ENCODE measurements at regions not wholly inside any gene's neighbourhood (a gene's known extent, or its start where the extent isn't known, plus 50 kb on each side); places are given as distances from the start of the nearest gene placed in this dataset.

DNA sequence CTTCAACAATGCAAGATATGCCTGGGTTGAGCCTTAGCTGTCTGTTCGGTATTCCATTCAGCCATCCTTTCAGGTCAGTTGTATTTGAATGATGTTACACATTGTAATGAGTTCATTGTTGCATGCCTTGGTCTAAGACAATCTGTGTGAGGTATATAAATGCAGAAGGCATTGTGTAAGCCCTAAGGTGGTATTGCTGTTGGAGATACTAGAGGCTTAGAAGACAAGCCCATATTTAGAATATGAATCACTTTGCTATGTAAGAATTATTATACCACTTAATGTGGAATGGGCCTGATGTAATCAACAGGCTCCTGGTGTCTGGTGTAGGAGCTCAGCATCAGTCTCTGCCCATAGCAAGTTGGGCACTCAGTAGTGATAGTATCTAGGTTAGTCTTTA is 473.4 kb upstream of the GNPDA2 start:
- no peak overlapping the region for H3K27ac Mint-ChIP-seq
- intact Hi-C loops (cut with micrococcal nuclease) = no loop called here
- H3K27me3 Mint-ChIP-seq (ENCODE audit: low read depth) = no peaks in the 10 kb centered on the region
- H3K36me3 Mint-ChIP-seq (ENCODE audit: low read depth) = no peaks in the 10 kb centered on the region
- H3K4me1 Mint-ChIP-seq (ENCODE audit: low read depth) = no peaks in the 10 kb centered on the region
- no peak overlapping the region for H3K4me3 Mint-ChIP-seq (ENCODE audit: low read depth)
- DNase-seq (ENCODE audit: low spot score) = no peak
- H3K9me3 Mint-ChIP-seq = peaks cover 11% of the 10 kb centered on the region

DNA sequence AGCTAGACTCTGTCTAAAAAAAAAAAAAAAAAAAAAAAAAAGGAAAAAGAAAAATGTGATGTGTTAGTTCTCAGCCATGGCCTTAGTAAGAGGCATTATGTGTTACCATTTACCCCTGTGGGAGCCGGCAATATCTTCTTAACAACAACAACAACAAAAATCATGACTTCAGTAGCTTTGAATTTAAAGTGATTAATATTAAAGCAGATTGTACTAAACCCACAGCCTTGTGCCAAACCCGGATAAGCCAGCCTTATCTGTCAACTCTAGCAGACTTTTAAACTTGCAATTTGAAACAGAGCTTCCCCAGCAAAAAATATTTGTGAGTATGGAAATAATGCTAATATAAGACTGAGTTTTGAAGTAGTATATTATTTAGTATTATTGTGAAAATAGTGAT is 462.1 kb upstream of the GNPDA2 start:
- Mint-ChIP-seq H3K36me3 (ENCODE audit: low read depth) (no peaks in the 10 kb centered on the region), H3K27me3 (ENCODE audit: low read depth) (no peaks in the 10 kb centered on the region), H3K4me3 (ENCODE audit: low read depth) (no peak overlapping the region), H3K27ac (no peak overlapping the region), H3K4me1 (ENCODE audit: low read depth) (no peaks in the 10 kb centered on the region), H3K9me3 (peaks cover 16% of the 10 kb centered on the region)
- no peak for DNase-seq (ENCODE audit: low spot score)
- intact Hi-C loops (cut with micrococcal nuclease) = no loop called here

DNA sequence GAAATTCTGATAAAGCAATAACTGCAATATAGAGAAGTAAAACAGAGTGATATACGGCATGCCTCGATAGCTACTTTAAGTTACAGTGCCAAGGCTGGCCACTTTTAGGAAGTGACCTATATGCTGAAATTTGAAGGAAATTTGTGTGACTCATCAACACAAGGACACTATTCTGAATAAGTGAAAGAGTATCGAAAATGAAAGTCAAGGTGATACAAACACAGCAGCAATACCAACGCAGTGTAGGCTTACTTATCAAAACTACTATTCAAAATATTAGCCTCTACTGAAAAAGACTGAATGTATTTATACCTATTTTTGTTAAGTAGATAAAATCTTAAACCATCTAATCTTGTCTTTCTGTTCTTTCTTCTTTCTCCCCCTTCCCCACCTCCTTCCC is 459.9 kb upstream of the GNPDA2 start:
- intact Hi-C loops (cut with micrococcal nuclease) = no loop called here
- no peaks in the 10 kb centered on the region for H3K36me3 Mint-ChIP-seq (ENCODE audit: low read depth)
- DNase-seq (ENCODE audit: low spot score) = no peak
- no peak overlapping the region for H3K4me3 Mint-ChIP-seq (ENCODE audit: low read depth)
- no peaks in the 10 kb centered on the region for H3K27me3 Mint-ChIP-seq (ENCODE audit: low read depth)
- H3K4me1 Mint-ChIP-seq (ENCODE audit: low read depth) = no peaks in the 10 kb centered on the region
- H3K9me3 Mint-ChIP-seq = peaks cover 16% of the 10 kb centered on the region
- no peak overlapping the region for H3K27ac Mint-ChIP-seq

DNA sequence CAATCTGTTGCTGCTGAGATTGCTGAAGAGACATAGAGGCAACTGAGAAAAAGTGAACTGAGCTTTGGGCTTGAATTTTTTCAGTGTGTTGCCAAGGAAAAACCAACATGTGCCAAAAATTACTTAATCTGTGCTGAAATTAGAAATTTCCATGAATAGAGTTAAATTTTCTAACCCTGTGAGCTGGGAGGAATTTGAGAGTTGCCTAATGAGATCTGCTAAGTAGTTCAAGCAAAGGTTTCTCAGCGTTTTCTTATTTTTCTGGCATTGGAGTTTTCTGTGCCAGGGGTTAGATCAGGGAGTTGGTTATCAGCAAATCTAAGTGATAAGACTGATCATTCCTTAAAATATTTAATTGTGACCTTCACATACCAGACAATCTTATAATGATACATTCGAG is 457.5 kb upstream of the GNPDA2 start:
- H3K9me3 Mint-ChIP-seq = peaks cover 16% of the 10 kb centered on the region
- H3K36me3 Mint-ChIP-seq (ENCODE audit: low read depth) = no peaks in the 10 kb centered on the region
- intact Hi-C loops (cut with micrococcal nuclease) = no loop called here
- H3K4me1 Mint-ChIP-seq (ENCODE audit: low read depth) = no peaks in the 10 kb centered on the region
- DNase-seq (ENCODE audit: low spot score) = no peak
- H3K27ac Mint-ChIP-seq = no peak overlapping the region
- no peaks in the 10 kb centered on the region for H3K27me3 Mint-ChIP-seq (ENCODE audit: low read depth)
- H3K4me3 Mint-ChIP-seq (ENCODE audit: low read depth) = no peak overlapping the region

DNA sequence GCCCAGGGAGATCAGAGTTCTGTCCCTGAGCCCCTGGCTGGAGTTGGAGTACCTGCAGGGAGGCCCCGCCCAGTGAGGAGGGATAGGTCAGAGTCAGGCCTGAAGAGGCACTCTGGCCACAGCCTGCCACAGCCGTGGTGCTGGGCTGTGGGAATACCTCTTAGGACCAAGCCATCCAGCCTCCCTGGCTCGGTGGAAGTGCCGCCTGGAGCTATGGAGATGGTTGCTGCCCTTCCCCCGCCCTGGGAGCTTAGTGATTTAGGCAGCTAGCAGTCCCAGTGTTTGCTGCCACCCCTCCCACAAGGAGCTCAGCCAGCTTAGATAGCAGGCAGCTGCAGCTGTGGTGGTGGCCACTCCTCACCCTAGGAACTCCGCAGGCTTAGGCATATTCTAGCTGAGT is 446.3 kb upstream of the GNPDA2 start:
- Mint-ChIP-seq H3K27me3 (ENCODE audit: low read depth) (no peaks in the 10 kb centered on the region), H3K36me3 (ENCODE audit: low read depth) (no peaks in the 10 kb centered on the region), H3K9me3 (peaks cover 42% of the 10 kb centered on the region), H3K4me1 (ENCODE audit: low read depth) (no peaks in the 10 kb centered on the region), H3K4me3 (ENCODE audit: low read depth) (no peak overlapping the region), H3K27ac (no peak overlapping the region)
- intact Hi-C loops (cut with micrococcal nuclease) = no loop called here
- DNase-seq (ENCODE audit: low spot score) = no peak

DNA sequence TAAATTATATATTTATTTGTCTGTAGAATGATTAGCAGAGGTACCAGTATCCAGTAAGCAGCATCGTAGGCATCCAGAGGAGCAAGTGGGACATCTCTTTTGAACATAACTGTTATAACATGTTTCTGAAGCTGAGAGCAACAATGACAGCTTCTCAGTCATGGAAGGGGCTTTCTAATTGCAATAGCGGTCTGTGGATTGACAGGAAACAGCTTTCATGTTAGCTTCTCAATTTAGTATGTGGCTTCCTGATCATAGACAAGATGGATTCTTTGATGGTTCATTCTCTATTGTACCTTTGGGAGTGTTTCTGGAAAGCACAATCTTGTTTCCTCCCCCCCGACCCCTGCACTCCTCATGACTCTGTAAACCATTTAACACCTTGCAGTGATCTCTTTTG is 434.6 kb upstream of the GNPDA2 start:
- H3K4me3 Mint-ChIP-seq (ENCODE audit: low read depth) = no peak overlapping the region
- no peaks in the 10 kb centered on the region for H3K36me3 Mint-ChIP-seq (ENCODE audit: low read depth)
- no peak for DNase-seq (ENCODE audit: low spot score)
- no peaks in the 10 kb centered on the region for H3K27me3 Mint-ChIP-seq (ENCODE audit: low read depth)
- H3K27ac Mint-ChIP-seq = no peak overlapping the region
- no peaks in the 10 kb centered on the region for H3K4me1 Mint-ChIP-seq (ENCODE audit: low read depth)
- peaks cover 9% of the 10 kb centered on the region for H3K9me3 Mint-ChIP-seq
- intact Hi-C loops (cut with micrococcal nuclease) = no loop called here

DNA sequence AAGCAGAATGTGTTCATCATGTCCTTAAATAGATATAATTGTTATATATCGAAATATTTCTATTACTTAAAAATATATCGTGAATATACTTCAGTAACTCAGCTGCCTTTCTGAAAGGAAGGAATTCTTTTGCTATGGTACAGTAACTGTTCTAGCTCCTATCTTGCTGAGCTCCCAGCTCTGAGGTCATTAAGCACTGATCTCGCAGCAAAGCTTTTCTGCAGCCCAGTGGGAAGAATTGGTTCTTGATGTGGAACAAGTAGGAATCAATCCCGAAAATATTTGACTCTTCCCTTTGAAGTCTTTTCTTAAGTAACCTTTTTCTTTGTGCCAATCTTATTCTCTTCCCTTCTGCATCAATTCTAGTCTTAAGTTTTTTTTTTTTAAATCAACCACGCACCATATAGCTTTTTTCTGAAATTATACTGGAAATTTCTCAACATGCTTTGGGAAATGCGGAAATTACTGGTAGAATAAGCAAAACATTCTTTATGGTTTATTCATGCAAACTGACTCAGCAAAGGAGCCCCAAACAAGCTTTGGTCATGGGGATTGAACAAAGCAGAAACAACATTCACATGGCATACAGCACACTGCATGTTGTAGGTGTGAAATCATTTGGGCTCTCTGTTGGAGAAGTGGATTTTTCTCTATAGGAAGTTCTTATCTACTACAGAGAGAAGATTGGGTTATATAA is 428.9 kb upstream of the GNPDA2 start:
- no peaks in the 10 kb centered on the region for H3K27me3 Mint-ChIP-seq (ENCODE audit: low read depth)
- no peaks in the 10 kb centered on the region for H3K36me3 Mint-ChIP-seq (ENCODE audit: low read depth)
- H3K27ac Mint-ChIP-seq = no peak overlapping the region
- intact Hi-C loops (cut with micrococcal nuclease) = no loop called here
- DNase-seq (ENCODE audit: low spot score) = no peak
- no peaks in the 10 kb centered on the region for H3K9me3 Mint-ChIP-seq
- H3K4me1 Mint-ChIP-seq (ENCODE audit: low read depth) = no peaks in the 10 kb centered on the region
- H3K4me3 Mint-ChIP-seq (ENCODE audit: low read depth) = no peak overlapping the region

DNA sequence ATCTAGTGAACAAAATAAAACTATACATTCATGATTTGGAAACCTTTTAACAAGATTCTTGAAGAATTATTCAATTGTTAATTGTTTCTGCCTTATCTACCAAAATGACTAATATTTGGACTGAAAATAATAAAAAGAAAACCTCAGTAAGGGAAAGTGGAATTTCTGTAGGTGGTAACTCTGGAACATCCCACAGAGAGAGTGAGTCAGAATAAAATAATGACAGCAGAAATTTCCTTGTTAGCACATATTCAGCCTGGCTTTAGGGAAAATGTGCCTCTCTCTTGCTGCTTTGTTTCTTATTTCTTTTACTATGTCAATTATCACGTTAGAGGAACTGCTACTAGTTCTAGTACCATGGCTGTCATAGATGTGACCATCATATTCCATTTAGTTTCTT is 421.5 kb upstream of the GNPDA2 start:
- DNase-seq (ENCODE audit: low spot score) = no peak
- no peaks in the 10 kb centered on the region for H3K36me3 Mint-ChIP-seq (ENCODE audit: low read depth)
- no peak overlapping the region for H3K27ac Mint-ChIP-seq
- H3K4me3 Mint-ChIP-seq (ENCODE audit: low read depth) = no peak overlapping the region
- H3K4me1 Mint-ChIP-seq (ENCODE audit: low read depth) = no peaks in the 10 kb centered on the region
- no peaks in the 10 kb centered on the region for H3K27me3 Mint-ChIP-seq (ENCODE audit: low read depth)
- H3K9me3 Mint-ChIP-seq = no peaks in the 10 kb centered on the region
- intact Hi-C loops (cut with micrococcal nuclease) = no loop called here

DNA sequence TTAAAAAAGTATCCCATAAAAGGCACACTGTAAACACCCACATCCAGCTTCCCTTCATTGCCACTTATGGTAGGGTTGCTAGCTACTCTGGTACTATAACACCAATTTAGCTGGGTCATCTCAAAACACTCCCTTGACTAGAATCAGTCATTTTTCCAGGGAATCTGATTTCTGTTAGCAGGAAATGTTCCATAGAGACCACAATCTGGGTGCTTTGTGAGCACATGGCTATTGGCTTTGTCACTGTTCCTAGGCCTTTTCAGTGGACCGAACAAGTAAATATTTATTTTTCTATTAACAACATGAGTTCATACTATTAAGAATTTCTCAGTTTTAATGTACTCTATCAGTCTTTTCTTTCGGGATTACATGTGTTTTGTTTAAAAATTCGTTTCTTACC is 404.7 kb upstream of the GNPDA2 start:
- no peak overlapping the region for H3K4me3 Mint-ChIP-seq (ENCODE audit: low read depth)
- no peaks in the 10 kb centered on the region for H3K36me3 Mint-ChIP-seq (ENCODE audit: low read depth)
- intact Hi-C loops (cut with micrococcal nuclease) = no loop called here
- no peaks in the 10 kb centered on the region for H3K4me1 Mint-ChIP-seq (ENCODE audit: low read depth)
- H3K27ac Mint-ChIP-seq = no peak overlapping the region
- H3K9me3 Mint-ChIP-seq = peaks cover 10% of the 10 kb centered on the region
- no peaks in the 10 kb centered on the region for H3K27me3 Mint-ChIP-seq (ENCODE audit: low read depth)
- DNase-seq (ENCODE audit: low spot score) = no peak

DNA sequence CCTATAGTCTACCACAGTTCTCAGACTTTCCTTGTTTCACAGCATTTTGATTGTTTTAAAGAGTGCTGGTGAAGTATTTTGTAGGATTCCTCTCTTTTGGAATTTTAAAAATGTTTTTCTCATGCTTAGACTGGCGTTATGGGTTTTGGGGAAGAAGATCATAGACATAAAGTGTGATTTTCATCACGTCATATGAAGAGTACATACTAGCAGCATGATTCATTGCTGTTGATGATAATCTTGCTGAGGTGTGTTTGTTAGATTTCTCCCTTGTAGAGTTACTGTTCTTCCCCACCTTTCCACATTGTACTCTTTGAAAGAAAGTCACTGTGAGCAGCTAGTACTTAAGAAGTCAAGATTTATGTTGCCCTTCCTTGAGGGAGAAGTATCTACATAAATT is 396.1 kb upstream of the GNPDA2 start:
- no peaks in the 10 kb centered on the region for H3K27me3 Mint-ChIP-seq (ENCODE audit: low read depth)
- DNase-seq (ENCODE audit: low spot score) = no peak
- H3K27ac Mint-ChIP-seq = no peak overlapping the region
- H3K4me3 Mint-ChIP-seq (ENCODE audit: low read depth) = no peak overlapping the region
- H3K9me3 Mint-ChIP-seq = peaks cover 12% of the 10 kb centered on the region
- intact Hi-C loops (cut with micrococcal nuclease) = no loop called here
- no peaks in the 10 kb centered on the region for H3K36me3 Mint-ChIP-seq (ENCODE audit: low read depth)
- H3K4me1 Mint-ChIP-seq (ENCODE audit: low read depth) = no peaks in the 10 kb centered on the region

DNA sequence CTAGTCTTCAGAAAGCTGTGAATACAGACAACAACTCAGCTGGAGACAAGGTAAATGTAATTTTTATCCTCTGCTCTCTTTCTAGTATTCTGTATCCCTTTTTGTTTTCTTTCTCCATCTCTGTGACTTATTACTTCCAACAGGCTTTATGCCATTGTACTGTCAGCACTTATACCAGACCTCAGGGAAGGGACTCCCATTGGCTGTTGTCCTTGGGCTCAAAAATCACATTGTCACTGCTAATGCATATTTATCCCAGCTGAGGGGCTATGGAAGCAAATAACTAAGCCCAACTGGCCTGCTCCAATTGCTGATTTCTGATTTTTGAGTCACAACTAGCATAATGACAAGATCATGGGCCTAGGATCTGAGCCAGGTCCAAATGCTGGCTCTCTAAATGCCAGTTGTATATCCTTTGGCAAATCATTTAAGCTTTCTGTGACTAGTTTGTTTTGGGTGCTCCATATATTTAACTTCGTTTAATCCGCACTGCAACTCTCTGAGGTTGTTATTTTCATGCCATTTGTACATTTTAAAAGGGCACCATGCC is 395.1 kb upstream of the GNPDA2 start:
- H3K4me1 Mint-ChIP-seq (ENCODE audit: low read depth) = no peaks in the 10 kb centered on the region
- H3K27me3 Mint-ChIP-seq (ENCODE audit: low read depth) = no peaks in the 10 kb centered on the region
- intact Hi-C loops (cut with micrococcal nuclease) = no loop called here
- H3K4me3 Mint-ChIP-seq (ENCODE audit: low read depth) = no peak overlapping the region
- no peak overlapping the region for H3K27ac Mint-ChIP-seq
- H3K9me3 Mint-ChIP-seq = peaks cover 12% of the 10 kb centered on the region
- no peaks in the 10 kb centered on the region for H3K36me3 Mint-ChIP-seq (ENCODE audit: low read depth)
- no peak for DNase-seq (ENCODE audit: low spot score)

DNA sequence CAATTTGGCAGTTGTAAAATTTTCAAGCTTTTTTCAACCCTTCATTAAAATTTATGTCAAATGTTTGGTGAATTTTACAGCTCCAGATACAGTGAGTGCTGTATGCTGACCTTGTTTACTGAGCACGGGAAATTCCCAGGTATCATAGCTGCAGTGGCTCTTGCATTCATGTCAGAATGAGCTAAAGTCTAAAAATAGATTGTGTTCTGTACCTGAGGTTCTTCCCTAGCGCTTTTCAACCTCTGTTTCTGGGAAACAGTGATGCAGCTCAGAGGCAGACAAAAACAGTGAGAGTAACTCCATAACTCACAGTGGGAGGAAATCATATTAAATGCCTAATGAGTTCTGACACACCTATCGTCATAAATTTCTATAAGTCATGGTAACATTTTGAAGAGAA is 393.8 kb upstream of the GNPDA2 start:
- Mint-ChIP-seq H3K4me3 (ENCODE audit: low read depth) (no peak overlapping the region), H3K27ac (no peak overlapping the region), H3K27me3 (ENCODE audit: low read depth) (no peaks in the 10 kb centered on the region), H3K9me3 (peaks cover 12% of the 10 kb centered on the region), H3K4me1 (ENCODE audit: low read depth) (no peaks in the 10 kb centered on the region), H3K36me3 (ENCODE audit: low read depth) (no peaks in the 10 kb centered on the region)
- no peak for DNase-seq (ENCODE audit: low spot score)
- intact Hi-C loops (cut with micrococcal nuclease) = no loop called here

DNA sequence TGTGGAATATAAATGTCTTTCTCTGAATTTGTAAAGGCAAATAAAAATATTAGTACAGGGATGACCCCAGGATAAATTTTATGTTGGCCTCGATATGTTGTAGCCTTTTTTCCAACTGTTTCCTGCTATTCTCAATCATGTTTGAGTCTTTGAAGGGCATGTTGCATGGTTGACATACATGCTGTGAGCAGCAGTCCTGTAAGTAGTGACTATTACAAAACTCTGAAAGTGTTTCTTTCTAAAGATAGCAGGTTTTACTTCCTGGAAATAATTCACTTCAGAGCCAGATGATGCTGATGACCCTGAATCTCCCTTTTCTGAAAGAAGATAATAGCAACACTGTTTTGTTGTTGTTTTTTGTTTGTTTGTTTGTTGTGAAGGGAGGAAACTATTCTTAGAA is 393.0 kb upstream of the GNPDA2 start:
- H3K27me3 Mint-ChIP-seq (ENCODE audit: low read depth) = no peaks in the 10 kb centered on the region
- H3K4me1 Mint-ChIP-seq (ENCODE audit: low read depth) = no peaks in the 10 kb centered on the region
- no peaks in the 10 kb centered on the region for H3K36me3 Mint-ChIP-seq (ENCODE audit: low read depth)
- peaks cover 10% of the 10 kb centered on the region for H3K9me3 Mint-ChIP-seq
- H3K27ac Mint-ChIP-seq = no peak overlapping the region
- no peak overlapping the region for H3K4me3 Mint-ChIP-seq (ENCODE audit: low read depth)
- DNase-seq (ENCODE audit: low spot score) = no peak
- intact Hi-C loops (cut with micrococcal nuclease) = no loop called here

DNA sequence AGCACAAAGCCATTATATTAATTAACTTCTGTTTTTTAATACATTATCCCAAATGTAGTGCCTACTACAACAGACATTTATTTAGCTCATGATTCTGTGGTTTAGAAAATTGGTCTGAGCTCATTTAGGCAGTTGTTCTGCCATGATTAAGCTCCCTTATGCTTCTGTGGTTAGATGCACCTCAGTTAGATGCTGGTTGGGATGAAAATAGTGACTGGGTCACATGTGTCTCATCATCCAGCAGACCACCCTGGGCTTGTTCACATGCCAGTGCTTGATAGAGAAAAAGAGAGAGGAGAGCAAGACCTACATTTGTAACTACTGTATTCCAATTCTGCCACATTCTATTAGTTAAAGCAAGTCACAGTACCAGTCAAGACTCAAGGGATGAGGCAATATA is 376.4 kb upstream of the GNPDA2 start:
- intact Hi-C loops (cut with micrococcal nuclease) = no loop called here
- no peak overlapping the region for H3K4me3 Mint-ChIP-seq (ENCODE audit: low read depth)
- H3K9me3 Mint-ChIP-seq = peaks cover 29% of the 10 kb centered on the region
- H3K27ac Mint-ChIP-seq = no peak overlapping the region
- DNase-seq (ENCODE audit: low spot score) = no peak
- no peaks in the 10 kb centered on the region for H3K4me1 Mint-ChIP-seq (ENCODE audit: low read depth)
- H3K27me3 Mint-ChIP-seq (ENCODE audit: low read depth) = no peaks in the 10 kb centered on the region
- no peaks in the 10 kb centered on the region for H3K36me3 Mint-ChIP-seq (ENCODE audit: low read depth)

Measured in activated T-helper 2 cell treated with anti-CD3 and anti-CD28 coated beads, Interferon-gamma antibody, Interleukin-2, Interleukin-4, amounts not matched to agents 10 μg/mL and 5 μg/mL and 100 μg/mL, durations not matched to agents 14 hours and 24 hours and 36 hours (primary cell).